ENCODE measurements at regions not wholly inside any gene's neighbourhood (a gene's known extent, or its start where the extent isn't known, plus 50 kb on each side); places are given as distances from the start of the nearest gene placed in this dataset.

GRCh38 chr17:77708049-77708448, 250.5 kb upstream of the TNRC6C start:
- in situ Hi-C loops (cut with HindIII; ENCODE audit: extremely low pct_ligation_motif_present, low pct_unique_long_range_greater_than_20kb): no loop called here

More at GRCh38 chr17:77708049-77708448, 250.5 kb upstream of the TNRC6C start:
- intact Hi-C loops (cut with micrococcal nuclease; ENCODE audit: unreplicated experiment): no loop called here
- FAIRE-seq (no peak), DNase-seq (ENCODE audit: low spot score) (no peak), ATAC-seq (no peak)
- Histone ChIP-seq H3K36me3 (replicated peaks in 1 of 2; ENCODE audit: control insufficient read depth in 1 of 2, insufficient read depth in 2 of 2, low read length in 2 of 2) (no peaks in the 10 kb centered on the region), H3K79me2 (ENCODE audit: insufficient read depth, low read length) (no peaks in the 10 kb centered on the region), H2AFZ (ENCODE audit: low read length) (no peak overlapping the region), H3K27me3 (ENCODE audit: control insufficient read depth in 1 of 2, insufficient read depth in 2 of 2, low read length in 2 of 2) (peaks cover 0 to 42% of the 10 kb centered on the region in 2 experiments; a peak in 4 of 5 replicates), H3K9ac (ENCODE audit: insufficient read depth, low read depth, low read length) (no peak overlapping the region), H4K20me1 (ENCODE audit: insufficient read depth, low read length) (no peaks in the 10 kb centered on the region), H3K4me1 (ENCODE audit: insufficient read depth, low read length) (no peaks in the 10 kb centered on the region), H3K4me3 (replicated peaks in 1 of 3; ENCODE audit: insufficient read depth in 1 of 3, low read depth in 2 of 3, low read length in 3 of 3) (no peak overlapping the region), H3K4me2 (ENCODE audit: low read depth, low read length) (no peak overlapping the region), H3K27ac (ENCODE audit: extremely low read length, insufficient read depth, low read length) (no peak overlapping the region), H3K9me3 (ENCODE audit: low read length) (peaks cover 23% of the 10 kb centered on the region)
- POLR2A ChIA-PET: no interaction called here
- CTCF ChIA-PET (ENCODE audit: low intra/inter-chr PET ratio, low total read pairs): no interaction called here
- no peak for TF ChIP-seq ZBTB7B (CRISPR knock-in tag; IDR thresholded peaks at IDR 0.05)
- TF ChIP-seq CBX5 (CRISPR knock-in tag; IDR thresholded peaks at IDR 0.05; ENCODE audit: borderline replicate concordance): no peak
- TF ChIP-seq FOXA1 (IDR thresholded peaks at IDR 0.05): no peak
- TF ChIP-seq FOXA1 (CRISPR knock-in tag; IDR thresholded peaks at IDR 0.05): no peak
- TF ChIP-seq, protein P1, sequence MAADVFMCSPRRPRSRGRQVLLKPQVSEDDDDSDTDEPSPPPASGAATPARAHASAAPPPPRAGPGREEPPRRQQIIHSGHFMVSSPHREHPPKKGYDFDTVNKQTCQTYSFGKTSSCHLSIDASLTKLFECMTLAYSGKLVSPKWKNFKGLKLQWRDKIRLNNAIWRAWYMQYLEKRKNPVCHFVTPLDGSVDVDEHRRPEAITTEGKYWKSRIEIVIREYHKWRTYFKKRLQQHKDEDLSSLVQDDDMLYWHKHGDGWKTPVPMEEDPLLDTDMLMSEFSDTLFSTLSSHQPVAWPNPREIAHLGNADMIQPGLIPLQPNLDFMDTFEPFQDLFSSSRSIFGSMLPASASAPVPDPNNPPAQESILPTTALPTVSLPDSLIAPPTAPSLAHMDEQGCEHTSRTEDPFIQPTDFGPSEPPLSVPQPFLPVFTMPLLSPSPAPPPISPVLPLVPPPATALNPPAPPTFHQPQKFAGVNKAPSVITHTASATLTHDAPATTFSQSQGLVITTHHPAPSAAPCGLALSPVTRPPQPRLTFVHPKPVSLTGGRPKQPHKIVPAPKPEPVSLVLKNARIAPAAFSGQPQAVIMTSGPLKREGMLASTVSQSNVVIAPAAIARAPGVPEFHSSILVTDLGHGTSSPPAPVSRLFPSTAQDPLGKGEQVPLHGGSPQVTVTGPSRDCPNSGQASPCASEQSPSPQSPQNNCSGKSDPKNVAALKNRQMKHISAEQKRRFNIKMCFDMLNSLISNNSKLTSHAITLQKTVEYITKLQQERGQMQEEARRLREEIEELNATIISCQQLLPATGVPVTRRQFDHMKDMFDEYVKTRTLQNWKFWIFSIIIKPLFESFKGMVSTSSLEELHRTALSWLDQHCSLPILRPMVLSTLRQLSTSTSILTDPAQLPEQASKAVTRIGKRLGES (CRISPR knock-in tag; IDR thresholded peaks at IDR 0.05; ENCODE audit: borderline replicate concordance): no peak
- TF ChIP-seq ZNF800 (CRISPR knock-in tag; IDR thresholded peaks at IDR 0.05): no peak
- no peak for TF ChIP-seq ZNF430 (CRISPR knock-in tag; IDR thresholded peaks at IDR 0.05)
- no peak for TF ChIP-seq MNT (IDR thresholded peaks at IDR 0.05)
- TF ChIP-seq ISL2 (CRISPR knock-in tag; IDR thresholded peaks at IDR 0.05): no peak
- TF ChIP-seq, protein P2, sequence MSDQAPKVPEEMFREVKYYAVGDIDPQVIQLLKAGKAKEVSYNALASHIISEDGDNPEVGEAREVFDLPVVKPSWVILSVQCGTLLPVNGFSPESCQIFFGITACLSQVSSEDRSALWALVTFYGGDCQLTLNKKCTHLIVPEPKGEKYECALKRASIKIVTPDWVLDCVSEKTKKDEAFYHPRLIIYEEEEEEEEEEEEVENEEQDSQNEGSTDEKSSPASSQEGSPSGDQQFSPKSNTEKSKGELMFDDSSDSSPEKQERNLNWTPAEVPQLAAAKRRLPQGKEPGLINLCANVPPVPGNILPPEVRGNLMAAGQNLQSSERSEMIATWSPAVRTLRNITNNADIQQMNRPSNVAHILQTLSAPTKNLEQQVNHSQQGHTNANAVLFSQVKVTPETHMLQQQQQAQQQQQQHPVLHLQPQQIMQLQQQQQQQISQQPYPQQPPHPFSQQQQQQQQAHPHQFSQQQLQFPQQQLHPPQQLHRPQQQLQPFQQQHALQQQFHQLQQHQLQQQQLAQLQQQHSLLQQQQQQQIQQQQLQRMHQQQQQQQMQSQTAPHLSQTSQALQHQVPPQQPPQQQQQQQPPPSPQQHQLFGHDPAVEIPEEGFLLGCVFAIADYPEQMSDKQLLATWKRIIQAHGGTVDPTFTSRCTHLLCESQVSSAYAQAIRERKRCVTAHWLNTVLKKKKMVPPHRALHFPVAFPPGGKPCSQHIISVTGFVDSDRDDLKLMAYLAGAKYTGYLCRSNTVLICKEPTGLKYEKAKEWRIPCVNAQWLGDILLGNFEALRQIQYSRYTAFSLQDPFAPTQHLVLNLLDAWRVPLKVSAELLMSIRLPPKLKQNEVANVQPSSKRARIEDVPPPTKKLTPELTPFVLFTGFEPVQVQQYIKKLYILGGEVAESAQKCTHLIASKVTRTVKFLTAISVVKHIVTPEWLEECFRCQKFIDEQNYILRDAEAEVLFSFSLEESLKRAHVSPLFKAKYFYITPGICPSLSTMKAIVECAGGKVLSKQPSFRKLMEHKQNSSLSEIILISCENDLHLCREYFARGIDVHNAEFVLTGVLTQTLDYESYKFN (CRISPR knock-in tag; conservative IDR thresholded peaks at IDR 0.05): no peak
- no peak for TF ChIP-seq SATB2 (CRISPR knock-in tag; IDR thresholded peaks at IDR 0.05)
- no peak for TF ChIP-seq ZNF850 (CRISPR knock-in tag; conservative IDR thresholded peaks at IDR 0.05)
- no peak for TF ChIP-seq RXRA (CRISPR knock-in tag; IDR thresholded peaks at IDR 0.05)
- BruUV-seq (replicated peaks): no TSS peak
- 1% methylated on average over 4 of the region's 4 CpGs for WGBS (ENCODE audit: low lambda C conversion rate)

All from HepG2 (cell line).